Ectodermal cell (in vitro differentiated cells): ENCODE measurements at regions not wholly inside any gene's neighbourhood (a gene's known extent, or its start where the extent isn't known, plus 50 kb on each side); places are given as distances from the start of the nearest gene placed in this dataset.

Experiments used
- H3K27ac ChIP-seq: 2 replicates; pipeline ENCODE4 v1.7.0; 2013; ENCODE audit warnings: mild to moderate bottlenecking, low read depth, low read length; ENCODE audit not compliant: insufficient read depth, poor library complexity, severe bottlenecking
- H3K27me3 ChIP-seq: 2 replicates; pipeline ENCODE4 v1.7.0; 2013; ENCODE audit warnings: mild to moderate bottlenecking, low read length; ENCODE audit not compliant: insufficient read depth, control insufficient read depth, poor library complexity, severe bottlenecking
- H3K36me3 ChIP-seq: one replicate; pipeline ENCODE4 v1.7.0; 2013; ENCODE audit warnings: low read length; ENCODE audit not compliant: control insufficient read depth, insufficient read depth
- H3K4me1 ChIP-seq: one replicate; pipeline ENCODE4 v1.7.0; 2013; ENCODE audit warnings: low read length; ENCODE audit not compliant: control insufficient read depth, insufficient read depth
- H3K4me3 ChIP-seq: 2 replicates; pipeline ENCODE4 v1.7.0; 2013; ENCODE audit warnings: low read depth, low read length, control low read depth; ENCODE audit not compliant: insufficient read depth
- H3K9me3 ChIP-seq: 2 replicates; pipeline ENCODE4 v1.7.0; 2013; ENCODE audit warnings: mild to moderate bottlenecking, low read length, moderate library complexity; ENCODE audit not compliant: control insufficient read depth
- WGBS, 2 experiments: methylation state at CpG; one replicate each; pipeline ENCODE4 v1.1.7; 2013; ENCODE audit warnings: missing lambda C conversion rate in 2 of 2; 5-methylcytosine and 5-hydroxymethylcytosine counted together

DNA sequence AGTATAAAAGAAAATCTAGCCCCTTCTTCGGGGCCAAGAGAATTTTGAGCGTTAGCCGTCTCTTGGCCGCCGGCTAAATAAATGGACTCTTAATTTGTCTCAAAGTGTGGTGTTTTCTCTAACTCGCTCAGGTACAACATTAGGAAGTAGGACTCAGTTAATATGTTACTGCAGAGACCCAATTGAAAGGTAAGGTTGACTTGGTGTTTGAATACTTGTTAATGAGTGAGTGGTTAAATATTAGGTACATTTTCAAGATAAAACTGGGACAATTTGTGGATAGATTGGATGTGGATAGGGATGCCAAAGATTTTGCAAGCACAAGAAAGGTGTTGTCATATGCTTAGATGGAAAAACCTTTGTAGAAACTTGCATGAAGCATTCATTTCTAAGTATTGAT, 1177.3 kb upstream of the CDH18 start:
- H3K9me3 ChIP-seq = no peaks in the 10 kb centered on the region
- 83 to 100% methylated on average over 2 to 5 of the region's 6 CpGs for WGBS, 2 experiments

DNA sequence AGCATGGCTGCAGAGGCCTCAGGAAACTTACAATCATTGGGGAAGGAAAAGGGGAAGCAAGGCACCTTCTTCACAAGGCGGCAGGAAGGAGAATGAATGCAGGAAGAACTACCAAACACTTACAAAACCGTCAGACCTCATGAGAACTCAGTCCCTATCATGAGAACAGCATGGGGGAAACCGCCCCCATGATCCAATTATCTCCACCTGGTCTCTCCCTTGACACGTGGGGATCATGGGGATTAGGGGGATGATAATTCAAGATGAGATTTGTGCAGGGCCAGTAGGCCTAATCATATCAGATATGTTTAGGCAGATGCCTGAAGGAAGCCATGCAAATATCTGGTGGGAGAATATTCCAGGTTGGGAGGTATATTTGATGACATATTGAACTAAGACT, 1176.4 kb upstream of the CDH18 start:
- H3K4me1 ChIP-seq = no peaks in the 10 kb centered on the region
- no peak overlapping the region for H3K4me3 ChIP-seq
- no peaks in the 10 kb centered on the region for H3K36me3 ChIP-seq
- no peaks in the 10 kb centered on the region for H3K9me3 ChIP-seq
- no peak overlapping the region for H3K27ac ChIP-seq
- 92 to 93% methylated on average over 4 of the region's 4 CpGs for WGBS, 2 experiments
- H3K27me3 ChIP-seq = no peaks in the 10 kb centered on the region

More for the DNA sequence above, 1177.3 kb upstream of the CDH18 start:
- no peak overlapping the region for H3K27ac ChIP-seq
- no peaks in the 10 kb centered on the region for H3K27me3 ChIP-seq
- H3K36me3 ChIP-seq = no peaks in the 10 kb centered on the region
- no peak overlapping the region for H3K4me3 ChIP-seq
- no peaks in the 10 kb centered on the region for H3K4me1 ChIP-seq

DNA sequence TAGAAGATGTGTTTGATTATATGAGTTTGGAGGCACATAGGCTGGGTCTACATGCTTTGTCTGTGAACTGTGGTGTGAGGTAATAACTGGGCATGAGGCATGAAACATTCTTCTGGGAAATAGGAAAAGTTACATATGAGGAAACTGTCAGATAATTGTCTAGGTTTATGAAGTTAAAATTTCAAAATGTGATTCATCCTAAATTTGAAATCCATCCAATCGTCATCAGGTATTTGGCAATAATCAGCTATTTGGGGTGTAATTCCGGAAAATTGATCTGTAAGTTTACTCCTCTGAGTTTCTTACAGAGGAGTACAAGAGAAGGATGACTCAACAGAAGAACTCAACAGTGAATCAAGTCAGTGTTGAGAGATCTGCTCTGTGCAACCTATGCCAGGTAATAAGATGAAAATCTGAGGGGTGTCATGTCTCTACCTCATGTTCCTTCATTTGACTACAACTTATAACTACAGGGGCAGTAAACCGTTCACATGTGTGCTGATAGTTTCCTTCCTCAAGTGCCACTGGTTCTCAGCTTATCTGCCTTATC, 1171.6 kb upstream of the CDH18 start:
- no peaks in the 10 kb centered on the region for H3K9me3 ChIP-seq
- no peaks in the 10 kb centered on the region for H3K4me1 ChIP-seq
- no peak overlapping the region for H3K27ac ChIP-seq
- no peaks in the 10 kb centered on the region for H3K27me3 ChIP-seq
- no peaks in the 10 kb centered on the region for H3K36me3 ChIP-seq
- no peak overlapping the region for H3K4me3 ChIP-seq
- WGBS, 2 experiments = 93 to 94% methylated on average over 3 of the region's 3 CpGs

DNA sequence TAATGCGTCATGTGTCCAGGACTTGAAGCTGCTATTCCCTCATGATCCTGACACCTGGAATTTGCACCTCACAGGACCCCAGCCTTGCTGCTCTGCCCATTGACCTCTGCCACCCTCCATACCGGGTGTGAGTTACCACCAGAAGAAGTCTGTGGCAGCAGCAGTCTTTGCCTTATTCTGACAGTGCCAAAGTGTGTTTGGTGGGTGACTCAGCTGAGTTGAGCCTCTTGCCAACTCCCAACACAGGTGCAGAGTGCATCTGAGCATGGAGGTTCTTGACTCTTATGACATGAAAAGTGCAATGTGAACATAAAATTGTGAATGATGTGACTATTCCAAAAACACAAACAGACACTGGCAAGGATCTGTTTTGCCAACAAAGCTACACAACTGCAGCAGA, 1166.5 kb upstream of the CDH18 start:
- no peaks in the 10 kb centered on the region for H3K36me3 ChIP-seq
- no peak overlapping the region for H3K4me3 ChIP-seq
- H3K27ac ChIP-seq = no peak overlapping the region
- WGBS, 2 experiments = 93 to 94% methylated on average over 2 of the region's 2 CpGs
- H3K9me3 ChIP-seq = no peaks in the 10 kb centered on the region
- no peaks in the 10 kb centered on the region for H3K4me1 ChIP-seq
- H3K27me3 ChIP-seq = no peaks in the 10 kb centered on the region

DNA sequence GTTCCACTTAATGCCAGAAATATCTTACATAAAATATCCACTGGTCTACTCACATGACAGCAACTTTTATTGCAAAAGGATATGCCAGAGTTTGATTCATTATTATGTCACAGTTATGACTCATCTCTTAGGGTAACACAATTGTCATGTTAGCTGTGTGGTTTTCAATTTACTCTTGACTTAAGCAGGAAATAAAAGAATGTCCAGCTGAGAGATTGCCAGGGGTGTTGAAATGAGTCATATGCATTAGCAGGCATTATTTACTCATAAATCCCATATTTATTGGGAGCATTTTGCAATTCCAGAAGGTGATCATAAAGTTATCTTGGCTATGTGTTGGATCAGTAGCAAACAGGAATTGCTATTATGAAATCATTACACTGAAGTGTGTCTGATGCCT, 1164.6 kb upstream of the CDH18 start:
- H3K27me3 ChIP-seq = no peaks in the 10 kb centered on the region
- H3K9me3 ChIP-seq = no peaks in the 10 kb centered on the region
- no peaks in the 10 kb centered on the region for H3K36me3 ChIP-seq
- no peak overlapping the region for H3K4me3 ChIP-seq
- H3K4me1 ChIP-seq = no peaks in the 10 kb centered on the region
- H3K27ac ChIP-seq = no peak overlapping the region

DNA sequence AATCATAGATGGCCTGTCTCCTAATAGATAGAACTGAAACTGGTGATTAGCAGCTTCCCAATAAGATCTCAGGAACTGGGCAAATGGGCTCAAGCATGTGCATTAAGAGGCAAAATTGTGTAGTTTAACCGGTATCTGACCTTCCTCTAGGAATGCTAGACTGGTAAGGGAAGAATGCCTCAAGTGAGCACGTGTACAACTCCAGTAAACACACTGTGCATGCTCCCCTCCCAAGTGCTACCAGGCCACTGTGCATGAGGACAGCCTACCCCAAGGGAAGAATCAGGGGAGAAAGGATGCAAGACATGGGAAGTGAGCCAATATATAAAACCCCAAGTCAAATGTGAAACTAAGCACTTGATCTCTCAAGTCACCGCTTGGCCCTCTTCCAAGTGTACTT, 1157.4 kb upstream of the CDH18 start:
- no peaks in the 10 kb centered on the region for H3K27me3 ChIP-seq
- WGBS, 2 experiments = 90 to 94% methylated on average over 3 of the region's 3 CpGs
- H3K27ac ChIP-seq = no peak overlapping the region
- H3K36me3 ChIP-seq = no peaks in the 10 kb centered on the region
- no peak overlapping the region for H3K4me3 ChIP-seq
- H3K4me1 ChIP-seq = no peaks in the 10 kb centered on the region
- no peaks in the 10 kb centered on the region for H3K9me3 ChIP-seq

DNA sequence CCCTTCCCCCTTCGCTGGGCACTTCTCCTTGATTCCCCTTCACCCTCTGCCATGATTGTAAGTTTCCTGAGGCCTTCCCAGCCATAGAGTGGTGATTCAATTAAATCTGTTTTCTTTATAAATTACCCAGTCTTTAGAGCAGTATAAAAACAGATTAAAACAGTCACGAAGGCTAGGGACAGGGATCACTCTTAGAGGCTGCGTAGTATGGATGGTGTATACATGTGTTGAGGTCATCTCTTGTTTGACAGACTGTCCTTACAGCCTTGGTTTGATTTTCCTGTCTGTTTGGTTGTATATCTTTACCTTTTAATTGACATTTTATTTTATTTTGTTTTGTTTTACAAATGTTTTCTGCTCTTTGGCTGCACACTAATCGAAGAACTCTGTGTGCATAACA, 1155.7 kb upstream of the CDH18 start:
- H3K27me3 ChIP-seq = no peaks in the 10 kb centered on the region
- H3K27ac ChIP-seq = no peak overlapping the region
- H3K36me3 ChIP-seq = no peaks in the 10 kb centered on the region
- no peak overlapping the region for H3K4me3 ChIP-seq
- H3K4me1 ChIP-seq = no peaks in the 10 kb centered on the region
- 91 to 95% methylated on average over 3 to 4 of the region's 4 CpGs for WGBS, 2 experiments
- no peaks in the 10 kb centered on the region for H3K9me3 ChIP-seq

DNA sequence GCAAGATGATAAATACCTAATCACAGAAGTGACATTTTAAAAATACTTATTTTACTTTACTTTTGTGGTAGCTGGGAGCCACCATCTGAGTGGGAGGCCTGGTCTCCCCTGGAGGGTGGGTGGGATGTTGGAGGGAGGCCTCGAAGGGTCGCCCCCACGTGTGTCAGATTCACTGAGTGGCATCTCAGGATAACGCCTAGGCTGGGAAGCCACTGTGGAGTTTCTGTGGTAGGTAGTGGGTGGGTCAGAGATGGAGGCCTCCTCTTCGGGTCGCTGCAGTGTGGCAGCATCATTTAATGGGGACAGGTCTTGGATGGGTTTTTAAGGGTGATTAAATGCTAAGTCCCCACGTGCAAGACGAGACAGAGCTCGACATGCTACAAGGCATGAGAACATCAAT, 1154.8 kb upstream of the CDH18 start:
- Histone ChIP-seq H3K27ac (no peak overlapping the region), H3K4me1 (no peaks in the 10 kb centered on the region), H3K4me3 (no peak overlapping the region), H3K9me3 (no peaks in the 10 kb centered on the region), H3K27me3 (no peaks in the 10 kb centered on the region), H3K36me3 (no peaks in the 10 kb centered on the region)
- 93% methylated on average over 9 of the region's 9 CpGs for WGBS, 2 experiments

DNA sequence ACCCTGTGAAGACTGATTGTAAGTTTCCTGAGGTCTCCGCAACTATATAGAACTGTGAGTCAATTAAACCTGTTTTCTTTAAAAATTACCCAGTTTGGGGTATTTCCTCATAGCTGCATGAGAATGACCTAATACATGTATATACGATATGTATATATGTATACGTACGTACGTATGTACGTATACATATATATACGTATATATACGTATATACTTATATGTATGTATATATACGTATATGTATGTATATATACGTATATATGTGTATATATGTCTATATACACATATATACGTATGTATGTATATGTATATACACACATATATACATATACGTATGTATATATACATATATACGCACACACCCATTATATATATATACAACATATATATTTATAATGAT, 1153.0 kb upstream of the CDH18 start:
- H3K36me3 ChIP-seq = no peaks in the 10 kb centered on the region
- H3K4me1 ChIP-seq = no peaks in the 10 kb centered on the region
- 90 to 100% methylated on average over 1 to 2 of the region's 13 CpGs for WGBS, 2 experiments

DNA sequence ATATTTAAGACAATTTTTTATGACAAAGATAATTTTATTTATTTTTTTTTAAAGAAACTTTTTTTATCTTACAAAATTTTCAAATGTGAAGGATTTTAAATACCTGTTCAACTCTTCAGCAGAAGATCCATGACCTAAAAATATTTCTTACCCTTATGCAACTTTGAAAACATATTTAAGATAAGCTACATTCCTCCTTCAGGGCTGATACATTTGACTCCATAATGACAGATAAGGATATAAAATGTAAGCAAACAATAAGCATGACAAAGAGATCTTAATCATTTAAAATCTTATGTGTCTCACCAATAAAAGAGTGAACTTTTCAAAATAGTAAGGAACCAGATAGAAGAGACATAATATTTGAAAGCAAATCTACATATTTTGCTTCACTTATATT, 1138.2 kb upstream of the CDH18 start:
- Histone ChIP-seq H3K4me1 (no peaks in the 10 kb centered on the region), H3K27ac (no peak overlapping the region), H3K27me3 (no peaks in the 10 kb centered on the region), H3K4me3 (no peak overlapping the region), H3K36me3 (no peaks in the 10 kb centered on the region), H3K9me3 (no peaks in the 10 kb centered on the region)

More for the DNA sequence above, 1153.0 kb upstream of the CDH18 start:
- no peak overlapping the region for H3K27ac ChIP-seq
- no peaks in the 10 kb centered on the region for H3K9me3 ChIP-seq
- H3K4me3 ChIP-seq = no peak overlapping the region
- H3K27me3 ChIP-seq = no peaks in the 10 kb centered on the region
